Mesenchymal stem cell (in vitro differentiated cells and primary cell): ENCODE measurements at regions not wholly inside any gene's neighbourhood (a gene's known extent, or its start where the extent isn't known, plus 50 kb on each side); places are given as distances from the start of the nearest gene placed in this dataset.
A peak's percentile ranks its signal among the peaks of the same experiment; 100 is the strongest.

Experiments
- DNase-seq: peaks from one replicate; pipeline ENCODE4 v3.0.0-alpha.2; 2013
- H2AFZ ChIP-seq: one replicate; pipeline ENCODE4 v1.6.1; 2013; ENCODE audit warnings: low read depth, mild to moderate bottlenecking, control low read depth, inconsistent platforms, low read length, moderate library complexity
- H2AK5ac ChIP-seq: 2 replicates; pipeline ENCODE4 v1.6.1; 2013; ENCODE audit warnings: low read length, moderate library complexity, mild to moderate bottlenecking, inconsistent platforms; ENCODE audit not compliant: severe bottlenecking
- H2BK120ac ChIP-seq: one replicate; pipeline ENCODE4 v1.6.1; 2013; ENCODE audit warnings: low read depth, mild to moderate bottlenecking, inconsistent platforms, low read length, moderate library complexity
- H2BK12ac ChIP-seq, 2 experiments: one replicate each; pipeline ENCODE4 v1.6.1; 2013; ENCODE audit warnings: inconsistent platforms in 2 of 2, low read length in 2 of 2, mild to moderate bottlenecking in 2 of 2, moderate library complexity in 2 of 2, control low read depth in 1 of 2
- H2BK15ac ChIP-seq: one replicate; pipeline ENCODE4 v1.6.1; 2013; ENCODE audit warnings: mild to moderate bottlenecking, low read depth, inconsistent platforms; ENCODE audit not compliant: poor library complexity, severe bottlenecking
- H2BK5ac ChIP-seq: 2 replicates; pipeline ENCODE4 v1.6.1; 2013; ENCODE audit warnings: low read depth, mild to moderate bottlenecking, low read length, control low read depth, inconsistent platforms; ENCODE audit not compliant: poor library complexity, severe bottlenecking
- H3K14ac ChIP-seq, 2 experiments: one replicate each; pipeline ENCODE4 v1.6.1; 2013; ENCODE audit warnings: inconsistent platforms in 2 of 2, low read length in 2 of 2, control low read depth in 1 of 2, mild to moderate bottlenecking in 1 of 2, moderate library complexity in 1 of 2
- H3K18ac ChIP-seq, 2 experiments: one replicate each; pipeline ENCODE4 v1.6.1; 2013; ENCODE audit warnings: inconsistent platforms in 2 of 2, low read length in 2 of 2, control low read depth in 1 of 2, low read depth in 1 of 2, mild to moderate bottlenecking in 1 of 2
- H3K23ac ChIP-seq, 2 experiments: one replicate each; pipeline ENCODE4 v1.6.1; 2013; ENCODE audit warnings: inconsistent platforms in 2 of 2, low read length in 2 of 2, mild to moderate bottlenecking in 2 of 2, moderate library complexity in 2 of 2, control low read depth in 1 of 2
- H3K27ac ChIP-seq: 2 replicates; pipeline ENCODE4 v1.5.1; 2013; ENCODE audit warnings: mild to moderate bottlenecking, moderate library complexity, low read length, control low read depth, inconsistent platforms; ENCODE audit not compliant: poor library complexity, severe bottlenecking
- H3K27me3 ChIP-seq, 2 experiments: 2 replicates each; pipeline versions ENCODE4 v1.6.1 to v1.7.0; 2013; ENCODE audit warnings: low read length in 2 of 2, mild to moderate bottlenecking in 2 of 2, moderate library complexity in 2 of 2, control low read depth in 1 of 2, inconsistent platforms in 1 of 2; ENCODE audit not compliant: control insufficient read depth in 1 of 2, insufficient read depth in 1 of 2
- H3K36me3 ChIP-seq, 2 experiments: 2 replicates each; pipeline versions ENCODE4 v1.6.1 to v1.7.0; 2013; ENCODE audit warnings: low read length in 2 of 2, control low read depth in 1 of 2, inconsistent platforms in 1 of 2, low read depth in 1 of 2, mild to moderate bottlenecking in 1 of 2; ENCODE audit not compliant: insufficient read depth in 2 of 2, control insufficient read depth in 1 of 2
- H3K4ac ChIP-seq, 2 experiments: one replicate each; pipeline ENCODE4 v1.6.1; 2013; ENCODE audit warnings: inconsistent platforms in 2 of 2, low read length in 2 of 2, mild to moderate bottlenecking in 2 of 2, moderate library complexity in 2 of 2, control low read depth in 1 of 2, low read depth in 1 of 2
- H3K4me1 ChIP-seq: 2 replicates; pipeline ENCODE4 v1.6.1; 2013; ENCODE audit warnings: low read depth, low read length, control low read depth; ENCODE audit not compliant: control insufficient read depth, insufficient read depth
- H3K4me2 ChIP-seq: 2 replicates; pipeline ENCODE4 v1.6.1; 2013; ENCODE audit warnings: low read length, mild to moderate bottlenecking, inconsistent platforms; ENCODE audit not compliant: poor library complexity, severe bottlenecking
- H3K4me3 ChIP-seq, 2 experiments: 2 replicates each; pipeline versions ENCODE4 v1.5.1 to v1.7.0; 2013; ENCODE audit warnings: low read length in 2 of 2, mild to moderate bottlenecking in 2 of 2, control low read depth in 1 of 2, low read depth in 1 of 2; ENCODE audit not compliant: insufficient read depth in 1 of 2
- H3K79me1 ChIP-seq: replicated peaks from 2 replicates; pipeline ENCODE4 v1.6.1; 2013; ENCODE audit warnings: mild to moderate bottlenecking, control low read depth, low read length, inconsistent platforms; ENCODE audit not compliant: poor library complexity, severe bottlenecking
- H3K9ac ChIP-seq: 2 replicates; pipeline ENCODE4 v1.7.0; 2013; ENCODE audit warnings: mild to moderate bottlenecking, low read length, moderate library complexity
- H3K9me3 ChIP-seq: 2 replicates; pipeline ENCODE4 v1.7.0; 2013; ENCODE audit warnings: mild to moderate bottlenecking, low read length; ENCODE audit not compliant: control insufficient read depth
- H4K8ac ChIP-seq: one replicate; pipeline ENCODE4 v1.6.1; 2013; ENCODE audit warnings: inconsistent platforms, mild to moderate bottlenecking, low read length, moderate library complexity
- H4K91ac ChIP-seq: one replicate; pipeline ENCODE4 v1.6.1; 2013; ENCODE audit warnings: mild to moderate bottlenecking, low read length, inconsistent platforms
- WGBS: methylation state at CpG from one replicate; pipeline ENCODE4 v1.1.7; 2013; ENCODE audit warnings: mixed read lengths; 5-methylcytosine and 5-hydroxymethylcytosine counted together

DNA sequence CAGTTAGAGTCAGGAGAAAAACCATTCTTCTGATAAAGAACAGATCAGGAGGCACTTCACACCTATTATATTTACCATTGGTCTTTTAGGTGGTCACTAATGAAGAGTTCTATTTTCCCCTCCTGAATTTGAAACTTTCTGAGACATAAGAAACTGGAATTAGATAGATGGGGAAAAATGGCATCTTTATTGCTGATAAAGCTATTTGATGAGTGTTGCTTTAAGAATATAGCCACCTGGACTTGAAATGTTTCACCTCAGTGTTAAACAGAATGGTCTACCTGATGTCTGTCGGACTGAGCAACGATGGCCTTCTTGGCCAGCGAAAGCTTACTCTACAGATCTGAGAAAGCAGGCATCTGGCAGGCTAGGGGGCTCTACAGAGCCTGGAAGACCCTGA is 107.0 kb downstream of the SLITRK5 start:
- Histone ChIP-seq H3K9me3 (no peaks in the 10 kb centered on the region), H3K27ac (no peak overlapping the region), H3K4me2 (no peak overlapping the region), H2BK120ac (no peak overlapping the region), H2AFZ (no peak overlapping the region), H4K8ac (no peak overlapping the region), H3K36me3 (no peaks in the 10 kb centered on the region), H2BK12ac (no peak overlapping the region), H3K4me3 (no peak overlapping the region), H3K14ac (no peak overlapping the region), H3K9ac (no peak overlapping the region), H2BK5ac (no peak overlapping the region), H3K4ac (no peak overlapping the region), H3K18ac (no peak overlapping the region), H4K91ac (no peak overlapping the region), H3K79me1 (no peaks in the 10 kb centered on the region), H3K27me3 (no peaks in the 10 kb centered on the region), H3K4me1 (no peaks in the 10 kb centered on the region), H2BK15ac (no peak overlapping the region), H2AK5ac (no peak overlapping the region), H3K23ac (no peak overlapping the region)
- no peak for DNase-seq
- WGBS, result 73% methylated on average over 3 of the region's 3 CpGs

DNA sequence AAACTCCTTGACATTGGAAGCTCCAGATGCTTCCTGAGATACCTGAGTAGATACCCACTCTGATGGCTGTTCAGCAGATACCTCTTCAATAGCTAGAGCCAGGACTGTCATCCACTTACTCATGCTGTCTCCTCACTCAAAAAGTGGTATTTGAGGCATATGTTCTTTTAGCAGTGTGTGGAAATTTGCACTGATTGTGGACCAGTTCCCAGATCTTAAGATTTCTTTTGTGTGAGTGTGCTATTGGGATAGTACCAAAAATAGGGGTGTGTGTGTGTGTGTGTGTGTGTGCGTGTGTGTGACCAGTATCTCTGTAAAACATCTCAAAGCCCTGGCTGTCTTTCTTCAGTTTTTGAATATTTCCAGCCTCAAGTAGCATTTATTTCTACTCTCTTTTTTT is 108.3 kb downstream of the SLITRK5 start:
- H3K18ac ChIP-seq, result no peak overlapping the region
- H3K9ac ChIP-seq, result no peak overlapping the region
- H3K36me3 ChIP-seq, result no peaks in the 10 kb centered on the region
- peak; percentile 2 for DNase-seq
- no peak overlapping the region for H3K27ac ChIP-seq
- H2BK15ac ChIP-seq, result no peak overlapping the region
- H4K8ac ChIP-seq, result no peak overlapping the region
- no peak overlapping the region for H3K14ac ChIP-seq
- H3K4me1 ChIP-seq, result no peaks in the 10 kb centered on the region
- H2AFZ ChIP-seq, result no peak overlapping the region
- H2BK12ac ChIP-seq, result no peak overlapping the region
- no peaks in the 10 kb centered on the region for H3K27me3 ChIP-seq
- H3K79me1 ChIP-seq, result no peaks in the 10 kb centered on the region
- no peak overlapping the region for H3K23ac ChIP-seq
- no peak overlapping the region for H2BK5ac ChIP-seq
- no CpG with 5 or more reads among the region's 1 CpG for WGBS
- H3K4ac ChIP-seq, result no peak overlapping the region
- H4K91ac ChIP-seq, result no peak overlapping the region
- no peak overlapping the region for H3K4me3 ChIP-seq
- H3K4me2 ChIP-seq, result no peak overlapping the region
- no peak overlapping the region for H2BK120ac ChIP-seq
- H3K9me3 ChIP-seq, result no peaks in the 10 kb centered on the region
- no peak overlapping the region for H2AK5ac ChIP-seq

DNA sequence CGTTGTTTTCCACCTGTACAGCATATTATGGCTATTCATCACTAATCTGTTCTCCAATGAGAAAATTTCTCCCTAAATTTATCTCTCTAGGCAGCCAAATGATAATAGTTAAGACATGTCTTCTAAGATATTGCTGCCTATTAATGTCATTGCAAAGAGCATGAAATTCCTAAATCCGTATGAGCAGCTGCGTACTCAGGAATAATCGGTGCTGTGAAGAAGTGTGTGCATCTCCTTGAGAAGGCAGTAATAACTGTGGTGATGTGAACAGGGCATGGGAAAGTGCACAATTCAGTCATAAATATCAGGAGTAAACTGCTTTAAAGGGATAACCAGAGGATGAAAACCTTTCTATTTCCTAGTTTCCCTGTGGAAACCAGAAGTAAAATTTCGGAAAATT is 112.2 kb downstream of the SLITRK5 start:
- Histone ChIP-seq H3K4me1 (no peaks in the 10 kb centered on the region), H3K14ac (no peak overlapping the region), H3K4me2 (no peak overlapping the region), H2BK5ac (no peak overlapping the region), H3K23ac (no peak overlapping the region), H3K4ac (no peak overlapping the region), H4K91ac (no peak overlapping the region), H3K4me3 (no peak overlapping the region), H3K36me3 (no peaks in the 10 kb centered on the region), H4K8ac (no peak overlapping the region), H2BK120ac (no peak overlapping the region), H2BK12ac (no peak overlapping the region), H2AFZ (no peak overlapping the region), H3K27me3 (no peaks in the 10 kb centered on the region), H2BK15ac (no peak overlapping the region), H3K9ac (no peak overlapping the region), H3K18ac (no peak overlapping the region), H3K9me3 (no peaks in the 10 kb centered on the region), H3K79me1 (no peaks in the 10 kb centered on the region), H3K27ac (no peak overlapping the region), H2AK5ac (no peak overlapping the region)
- no peak for DNase-seq
- WGBS, result 98% methylated on average over 3 of the region's 5 CpGs

DNA sequence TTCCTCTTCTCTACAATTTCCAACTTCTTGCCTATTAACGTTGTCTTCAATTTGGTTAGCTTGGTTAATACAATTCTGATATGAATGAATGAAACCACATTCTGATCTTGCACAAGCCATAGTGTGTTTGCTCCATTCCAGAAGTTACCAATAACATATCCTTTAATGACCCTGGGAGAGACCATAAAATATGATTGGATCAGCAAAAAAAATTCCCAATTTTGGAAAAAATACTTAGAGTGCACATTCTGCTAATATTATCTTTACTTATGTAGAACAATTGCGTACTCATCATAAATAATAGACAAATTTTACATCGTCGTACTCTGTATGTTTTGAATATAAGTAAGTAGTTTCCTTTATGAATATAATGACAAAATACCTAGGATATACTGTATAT is 117.2 kb downstream of the SLITRK5 start:
- Histone ChIP-seq H4K91ac (no peak overlapping the region), H3K79me1 (no peaks in the 10 kb centered on the region), H3K36me3 (no peaks in the 10 kb centered on the region), H3K4me2 (no peak overlapping the region), H4K8ac (no peak overlapping the region), H3K27me3 (no peaks in the 10 kb centered on the region), H3K4me3 (no peak overlapping the region), H2BK5ac (no peak overlapping the region), H3K18ac (no peak overlapping the region), H3K23ac (no peak overlapping the region), H3K4me1 (no peaks in the 10 kb centered on the region), H3K4ac (no peak overlapping the region), H3K14ac (no peak overlapping the region), H3K9ac (no peak overlapping the region), H2AFZ (no peak overlapping the region), H2AK5ac (no peak overlapping the region), H2BK120ac (no peak overlapping the region), H2BK15ac (no peak overlapping the region), H3K27ac (no peak overlapping the region), H2BK12ac (no peak overlapping the region), H3K9me3 (no peaks in the 10 kb centered on the region)
- no CpG with 5 or more reads among the region's 4 CpGs for WGBS
- DNase-seq, result no peak
